ENCODE measurements at regions not wholly inside any gene's neighbourhood (a gene's known extent, or its start where the extent isn't known, plus 50 kb on each side); places are given as distances from the start of the nearest gene placed in this dataset.

- Histone ChIP-seq H3K9ac (no peak overlapping the region), H3F3A (ENCODE audit: low read depth) (no peaks in the 10 kb centered on the region), H4K20me1 (ENCODE audit: low read depth) (no peaks in the 10 kb centered on the region), H3K27ac (no peak overlapping the region), H3K79me2 (ENCODE audit: low read depth) (no peaks in the 10 kb centered on the region), H3K4me1 (no peaks in the 10 kb centered on the region), H2AFZ (replicated peaks) (no peak overlapping the region), H3K9me3 (ENCODE audit: low read depth) (no peaks in the 10 kb centered on the region), H3K27me3 (no peaks in the 10 kb centered on the region), H3K36me3 (no peaks in the 10 kb centered on the region), H3K4me2 (no peak overlapping the region), H3K4me3 (no peak overlapping the region)
- Mint-ChIP-seq H3K4me3 (no peak overlapping the region), H3K4me1 (no peaks in the 10 kb centered on the region), H3K9me3 (no peaks in the 10 kb centered on the region), H3K36me3 (no peaks in the 10 kb centered on the region), H3K27ac (no peak overlapping the region), H3K27me3 (ENCODE audit: insufficient read depth, low read depth) (no peaks in the 10 kb centered on the region)
- no peak for TF ChIP-seq EZH2 (IDR thresholded peaks at IDR 0.05)
- TF ChIP-seq CTCF (IDR thresholded peaks at IDR 0.05), result no peak
- no peak for DNase-seq (ENCODE audit: low spot score)
These were observed 282.6 kb upstream of the LRRC3B start for GRCh38 chr3:26340001-26340400.

GRCh38 chr3:26343647-26344046 is 278.9 kb upstream of the LRRC3B start:
- Histone ChIP-seq H3K9ac (no peak overlapping the region), H3K27me3 (no peaks in the 10 kb centered on the region), H3K4me1 (no peaks in the 10 kb centered on the region), H3K79me2 (ENCODE audit: low read depth) (no peaks in the 10 kb centered on the region), H2AFZ (replicated peaks) (no peak overlapping the region), H3K4me3 (no peak overlapping the region), H3K9me3 (ENCODE audit: low read depth) (no peaks in the 10 kb centered on the region), H3K27ac (no peak overlapping the region), H3K4me2 (no peak overlapping the region), H4K20me1 (ENCODE audit: low read depth) (no peaks in the 10 kb centered on the region), H3K36me3 (no peaks in the 10 kb centered on the region), H3F3A (ENCODE audit: low read depth) (no peaks in the 10 kb centered on the region)
- DNase-seq (ENCODE audit: low spot score), result no peak
- H3K4me1 Mint-ChIP-seq, result no peaks in the 10 kb centered on the region
- no peaks in the 10 kb centered on the region for H3K27me3 Mint-ChIP-seq (ENCODE audit: insufficient read depth, low read depth)
- H3K27ac Mint-ChIP-seq, result no peak overlapping the region
- peaks cover 6% of the 10 kb centered on the region for H3K9me3 Mint-ChIP-seq
- TF ChIP-seq EZH2 (IDR thresholded peaks at IDR 0.05) (no peak), EZH2phosphoT487 (IDR thresholded peaks at IDR 0.05) (no peak), CTCF (IDR thresholded peaks at IDR 0.05) (no peak)
- no peak overlapping the region for H3K4me3 Mint-ChIP-seq
- no peaks in the 10 kb centered on the region for H3K36me3 Mint-ChIP-seq

GRCh38 chr3:26345613-26346012 is 277.0 kb upstream of the LRRC3B start:
- H3K4me2 ChIP-seq, result no peak overlapping the region
- H3K9me3 ChIP-seq (ENCODE audit: low read depth), result no peaks in the 10 kb centered on the region
- H4K20me1 ChIP-seq (ENCODE audit: low read depth), result no peaks in the 10 kb centered on the region
- H3K4me1 ChIP-seq, result no peaks in the 10 kb centered on the region
- H3K4me1 Mint-ChIP-seq, result no peaks in the 10 kb centered on the region
- peaks cover 2% of the 10 kb centered on the region for H3K36me3 ChIP-seq
- peak overlapping the region; percentile 14 for H2AFZ ChIP-seq (replicated peaks)
- peaks cover 6% of the 10 kb centered on the region for H3K9me3 Mint-ChIP-seq
- TF ChIP-seq EZH2 (IDR thresholded peaks at IDR 0.05) (no peak), CTCF (IDR thresholded peaks at IDR 0.05) (peak; percentile 39)
- peak; percentile 12 for DNase-seq (ENCODE audit: low spot score)
- no peaks in the 10 kb centered on the region for H3F3A ChIP-seq (ENCODE audit: low read depth)
- no peaks in the 10 kb centered on the region for H3K27me3 Mint-ChIP-seq (ENCODE audit: insufficient read depth, low read depth)
- no peak overlapping the region for H3K9ac ChIP-seq
- no peak overlapping the region for H3K4me3 ChIP-seq
- no peak overlapping the region for H3K4me3 Mint-ChIP-seq
- H3K27ac ChIP-seq, result no peak overlapping the region
- no peaks in the 10 kb centered on the region for H3K36me3 Mint-ChIP-seq
- H3K79me2 ChIP-seq (ENCODE audit: low read depth), result no peaks in the 10 kb centered on the region
- H3K27ac Mint-ChIP-seq, result no peak overlapping the region
- no peaks in the 10 kb centered on the region for H3K27me3 ChIP-seq

GRCh38 chr3:26346497-26346896 is 276.1 kb upstream of the LRRC3B start:
- H3K9me3 ChIP-seq (ENCODE audit: low read depth), result no peaks in the 10 kb centered on the region
- no peaks in the 10 kb centered on the region for H4K20me1 ChIP-seq (ENCODE audit: low read depth)
- H3F3A ChIP-seq (ENCODE audit: low read depth), result no peaks in the 10 kb centered on the region
- Mint-ChIP-seq H3K9me3 (peaks cover 10% of the 10 kb centered on the region), H3K27me3 (ENCODE audit: insufficient read depth, low read depth) (no peaks in the 10 kb centered on the region), H3K27ac (no peak overlapping the region), H3K4me1 (no peaks in the 10 kb centered on the region), H3K4me3 (no peak overlapping the region), H3K36me3 (no peaks in the 10 kb centered on the region)
- peaks cover 2% of the 10 kb centered on the region for H3K36me3 ChIP-seq
- H3K4me1 ChIP-seq, result no peaks in the 10 kb centered on the region
- TF ChIP-seq EZH2 (IDR thresholded peaks at IDR 0.05), result no peak
- H3K79me2 ChIP-seq (ENCODE audit: low read depth), result no peaks in the 10 kb centered on the region
- H3K4me3 ChIP-seq, result no peak overlapping the region
- H2AFZ ChIP-seq (replicated peaks), result no peak overlapping the region
- no peak overlapping the region for H3K9ac ChIP-seq
- no peak overlapping the region for H3K4me2 ChIP-seq
- no peaks in the 10 kb centered on the region for H3K27me3 ChIP-seq
- no peak overlapping the region for H3K27ac ChIP-seq
- no peak for DNase-seq (ENCODE audit: low spot score)
